ENCODE measurements at regions not wholly inside any gene's neighbourhood (a gene's known extent, or its start where the extent isn't known, plus 50 kb on each side); places are given as distances from the start of the nearest gene placed in this dataset.

DNA sequence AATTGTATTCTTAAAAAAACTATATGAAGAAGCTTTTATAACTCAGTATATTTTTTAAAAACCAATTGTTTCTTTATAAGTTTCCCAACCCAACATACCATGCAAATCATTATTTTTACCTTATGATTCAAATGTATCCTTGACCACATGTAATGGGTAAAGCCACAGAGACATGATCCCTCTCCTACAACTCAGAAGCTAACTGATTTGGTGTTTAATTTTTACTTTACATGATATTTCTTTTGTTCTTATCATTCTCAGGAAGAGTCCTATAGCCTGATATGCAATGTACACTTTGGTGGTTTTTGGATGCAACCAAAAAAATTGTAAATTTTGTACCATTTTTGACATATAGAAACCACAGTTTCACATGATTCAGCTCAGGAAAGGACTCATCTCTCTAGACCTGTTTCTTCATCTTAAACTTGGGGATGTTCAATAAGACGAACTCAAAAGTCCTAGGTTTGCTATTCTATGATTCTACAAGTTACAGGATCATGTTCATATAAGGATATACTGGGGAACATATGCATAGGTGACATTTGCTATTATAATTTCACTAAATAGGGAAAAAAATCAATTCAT, 85.2 kb upstream of the RBBP8 start:
- H3K4me3 ChIP-seq (replicated peaks in 1 of 3; ENCODE audit: low read depth in 2 of 3, low read length in 3 of 3): no peak overlapping the region
- intact Hi-C loops (cut with micrococcal nuclease): no loop called here
- Mint-ChIP-seq H3K27me3 (ENCODE audit: low read depth in 3 of 3) (peaks cover 0 to 2% (median 1%) of the 10 kb centered on the region in 3 donors), H3K9me3 (no peaks in the 10 kb centered on the region), H3K4me3 (no peak overlapping the region), H3K36me3 (no peaks in the 10 kb centered on the region), H3K4me1 (no peaks in the 10 kb centered on the region), H3K27ac (no peak overlapping the region)
- DNase-seq: no peak
- H4K20me1 ChIP-seq (ENCODE audit: insufficient read depth, low read length): no peaks in the 10 kb centered on the region
- H3K27ac ChIP-seq (ENCODE audit: low read depth in 1 of 2, low read length in 2 of 2): no peak overlapping the region
- H3K9ac ChIP-seq (ENCODE audit: insufficient read depth, low read length, poor library complexity, severe bottlenecking): no peak overlapping the region
- H3K9me3 ChIP-seq (replicated peaks in 1 of 2; ENCODE audit: control insufficient read depth in 1 of 2, insufficient read depth in 1 of 2, low read length in 2 of 2): no peaks in the 10 kb centered on the region
- no peak overlapping the region for H2AFZ ChIP-seq (ENCODE audit: insufficient read depth, low read depth, low read length, poor library complexity, severe bottlenecking)
- H3K79me2 ChIP-seq (ENCODE audit: insufficient read depth, low read length): no peaks in the 10 kb centered on the region
- no peaks in the 10 kb centered on the region for H3K4me1 ChIP-seq (ENCODE audit: control insufficient read depth in 1 of 2, insufficient read depth in 2 of 2, low read length in 2 of 2)
- H3K36me3 ChIP-seq (replicated peaks in 1 of 2; ENCODE audit: control insufficient read depth in 1 of 2, insufficient read depth in 2 of 2, low read length in 2 of 2): no peaks in the 10 kb centered on the region
- WGBS (ENCODE audit: insufficient coverage): no CpG with 5 or more reads among the region's 1 CpG
- H3K4me2 ChIP-seq (replicated peaks; ENCODE audit: extremely low read depth, low read length, poor library complexity, severe bottlenecking): no peak overlapping the region
- TF ChIP-seq, protein P1, sequence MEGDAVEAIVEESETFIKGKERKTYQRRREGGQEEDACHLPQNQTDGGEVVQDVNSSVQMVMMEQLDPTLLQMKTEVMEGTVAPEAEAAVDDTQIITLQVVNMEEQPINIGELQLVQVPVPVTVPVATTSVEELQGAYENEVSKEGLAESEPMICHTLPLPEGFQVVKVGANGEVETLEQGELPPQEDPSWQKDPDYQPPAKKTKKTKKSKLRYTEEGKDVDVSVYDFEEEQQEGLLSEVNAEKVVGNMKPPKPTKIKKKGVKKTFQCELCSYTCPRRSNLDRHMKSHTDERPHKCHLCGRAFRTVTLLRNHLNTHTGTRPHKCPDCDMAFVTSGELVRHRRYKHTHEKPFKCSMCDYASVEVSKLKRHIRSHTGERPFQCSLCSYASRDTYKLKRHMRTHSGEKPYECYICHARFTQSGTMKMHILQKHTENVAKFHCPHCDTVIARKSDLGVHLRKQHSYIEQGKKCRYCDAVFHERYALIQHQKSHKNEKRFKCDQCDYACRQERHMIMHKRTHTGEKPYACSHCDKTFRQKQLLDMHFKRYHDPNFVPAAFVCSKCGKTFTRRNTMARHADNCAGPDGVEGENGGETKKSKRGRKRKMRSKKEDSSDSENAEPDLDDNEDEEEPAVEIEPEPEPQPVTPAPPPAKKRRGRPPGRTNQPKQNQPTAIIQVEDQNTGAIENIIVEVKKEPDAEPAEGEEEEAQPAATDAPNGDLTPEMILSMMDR (IDR thresholded peaks at IDR 0.05): no peak
- no peaks in the 10 kb centered on the region for H3K27me3 ChIP-seq (ENCODE audit: control insufficient read depth in 2 of 2, insufficient read depth in 2 of 2, low read length in 2 of 2)

DNA sequence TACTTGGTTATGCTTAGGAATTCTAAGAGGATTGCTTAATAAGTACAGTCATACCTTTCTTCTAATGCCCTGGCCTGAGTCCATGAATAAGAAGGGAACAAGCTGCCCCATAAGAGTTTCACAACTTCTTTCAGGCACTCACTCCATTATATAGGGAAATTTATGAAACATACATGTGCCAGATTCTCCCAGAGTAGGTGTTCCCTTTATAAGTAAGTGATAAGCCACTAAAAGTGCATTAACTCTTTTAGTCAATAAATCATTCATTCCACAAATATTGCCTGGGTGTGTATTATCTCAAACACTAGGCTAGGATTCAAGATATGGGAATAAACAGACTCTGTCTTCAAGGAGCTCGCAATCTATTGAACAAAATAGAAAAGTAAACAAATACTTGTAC, 84.5 kb upstream of the RBBP8 start:
- TF ChIP-seq, protein P1 (IDR thresholded peaks at IDR 0.05): no peak
- no peaks in the 10 kb centered on the region for H3K36me3 Mint-ChIP-seq
- Histone ChIP-seq H3K4me3 (replicated peaks in 1 of 3; ENCODE audit: low read depth in 2 of 3, low read length in 3 of 3) (no peak overlapping the region), H3K27me3 (ENCODE audit: control insufficient read depth in 2 of 2, insufficient read depth in 2 of 2, low read length in 2 of 2) (no peaks in the 10 kb centered on the region), H3K36me3 (replicated peaks in 1 of 2; ENCODE audit: control insufficient read depth in 1 of 2, insufficient read depth in 2 of 2, low read length in 2 of 2) (no peaks in the 10 kb centered on the region), H4K20me1 (ENCODE audit: insufficient read depth, low read length) (no peaks in the 10 kb centered on the region), H3K27ac (ENCODE audit: low read depth in 1 of 2, low read length in 2 of 2) (no peak overlapping the region), H2AFZ (ENCODE audit: insufficient read depth, low read depth, low read length, poor library complexity, severe bottlenecking) (no peak overlapping the region), H3K9ac (ENCODE audit: insufficient read depth, low read length, poor library complexity, severe bottlenecking) (no peak overlapping the region), H3K9me3 (replicated peaks in 1 of 2; ENCODE audit: control insufficient read depth in 1 of 2, insufficient read depth in 1 of 2, low read length in 2 of 2) (no peaks in the 10 kb centered on the region), H3K4me2 (replicated peaks; ENCODE audit: extremely low read depth, low read length, poor library complexity, severe bottlenecking) (no peak overlapping the region), H3K79me2 (ENCODE audit: insufficient read depth, low read length) (no peaks in the 10 kb centered on the region), H3K4me1 (ENCODE audit: control insufficient read depth in 1 of 2, insufficient read depth in 2 of 2, low read length in 2 of 2) (no peaks in the 10 kb centered on the region)
- no peak for DNase-seq
- no peak overlapping the region for H3K27ac Mint-ChIP-seq
- intact Hi-C loops (cut with micrococcal nuclease): no loop called here
- H3K9me3 Mint-ChIP-seq: no peaks in the 10 kb centered on the region
- H3K27me3 Mint-ChIP-seq (ENCODE audit: low read depth in 3 of 3): peaks cover 0 to 2% (median 1%) of the 10 kb centered on the region in 3 donors
- no peak overlapping the region for H3K4me3 Mint-ChIP-seq
- no peaks in the 10 kb centered on the region for H3K4me1 Mint-ChIP-seq
- no CpG with 5 or more reads among the region's 1 CpG for WGBS (ENCODE audit: insufficient coverage)

Data from CD14-positive monocyte (primary cell).